ENCODE measurements at regions not wholly inside any gene's neighbourhood (a gene's known extent, or its start where the extent isn't known, plus 50 kb on each side); places are given as distances from the start of the nearest gene placed in this dataset.

DNA sequence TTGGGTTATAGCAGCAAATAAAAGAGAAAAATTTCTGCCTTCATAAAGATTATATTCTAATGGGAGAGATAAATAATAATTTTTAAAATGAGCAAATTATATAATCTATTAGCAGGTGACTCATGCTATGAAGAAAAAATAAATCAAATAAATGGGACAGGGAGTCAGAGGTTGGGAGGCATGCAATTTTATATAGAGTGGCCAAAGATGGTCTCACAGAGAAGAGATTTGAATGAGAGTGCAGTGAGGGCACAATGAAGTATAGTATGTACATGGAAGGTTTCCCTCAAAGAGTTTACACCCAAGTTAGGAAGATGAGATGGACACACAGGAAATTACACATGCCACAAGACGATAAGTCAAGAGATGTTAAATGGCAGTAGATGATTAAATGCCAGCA lies 369.4 kb downstream of the TXNL1 start:
- no peak overlapping the region for H3K27ac ChIP-seq
- H3K36me3 ChIP-seq, result no peaks in the 10 kb centered on the region
- ATAC-seq, result no peak
- no peaks in the 10 kb centered on the region for H3K9me3 ChIP-seq
- 69 to 80% methylated on average over 1 of the region's 1 CpG for WGBS, 2 donors (ENCODE audit: low coverage in 1 of 2)
- H3K4me1 ChIP-seq, result no peaks in the 10 kb centered on the region
- H3K27me3 ChIP-seq, result no peaks in the 10 kb centered on the region
- no peak overlapping the region for H3K4me3 ChIP-seq
- TF ChIP-seq EP300 (IDR thresholded peaks at IDR 0.05), result no peak
- TF ChIP-seq, protein P1, sequence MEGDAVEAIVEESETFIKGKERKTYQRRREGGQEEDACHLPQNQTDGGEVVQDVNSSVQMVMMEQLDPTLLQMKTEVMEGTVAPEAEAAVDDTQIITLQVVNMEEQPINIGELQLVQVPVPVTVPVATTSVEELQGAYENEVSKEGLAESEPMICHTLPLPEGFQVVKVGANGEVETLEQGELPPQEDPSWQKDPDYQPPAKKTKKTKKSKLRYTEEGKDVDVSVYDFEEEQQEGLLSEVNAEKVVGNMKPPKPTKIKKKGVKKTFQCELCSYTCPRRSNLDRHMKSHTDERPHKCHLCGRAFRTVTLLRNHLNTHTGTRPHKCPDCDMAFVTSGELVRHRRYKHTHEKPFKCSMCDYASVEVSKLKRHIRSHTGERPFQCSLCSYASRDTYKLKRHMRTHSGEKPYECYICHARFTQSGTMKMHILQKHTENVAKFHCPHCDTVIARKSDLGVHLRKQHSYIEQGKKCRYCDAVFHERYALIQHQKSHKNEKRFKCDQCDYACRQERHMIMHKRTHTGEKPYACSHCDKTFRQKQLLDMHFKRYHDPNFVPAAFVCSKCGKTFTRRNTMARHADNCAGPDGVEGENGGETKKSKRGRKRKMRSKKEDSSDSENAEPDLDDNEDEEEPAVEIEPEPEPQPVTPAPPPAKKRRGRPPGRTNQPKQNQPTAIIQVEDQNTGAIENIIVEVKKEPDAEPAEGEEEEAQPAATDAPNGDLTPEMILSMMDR (IDR thresholded peaks at IDR 0.05), result no peak
- TF ChIP-seq POLR2AphosphoS5 (IDR thresholded peaks at IDR 0.05), result no peak
- no peak for TF ChIP-seq POLR2A (IDR thresholded peaks at IDR 0.05)

DNA sequence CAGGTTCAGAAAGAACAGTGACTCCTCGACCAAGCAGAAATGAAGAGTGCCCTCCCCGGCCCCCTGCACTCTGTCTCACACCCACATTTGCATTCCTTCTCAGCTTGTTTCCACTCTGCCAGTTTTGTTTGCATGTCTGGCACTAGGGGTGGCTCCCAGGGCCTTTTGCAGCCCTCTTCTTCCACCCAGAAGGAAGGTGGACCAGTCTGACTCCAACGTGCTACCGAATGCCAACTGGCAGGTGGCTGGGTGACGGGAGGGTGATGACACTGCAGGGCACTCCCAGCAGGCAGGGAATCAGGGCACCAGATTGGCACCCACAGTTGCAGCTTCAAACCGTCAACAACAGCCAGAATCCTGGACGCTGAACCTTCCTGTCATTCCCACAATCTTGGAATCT lies 371.1 kb downstream of the TXNL1 start:
- 80 to 83% methylated on average over 1 to 5 of the region's 7 CpGs for WGBS, 2 donors (ENCODE audit: low coverage in 1 of 2)
- no peak for ATAC-seq
- TF ChIP-seq, protein P1 (IDR thresholded peaks at IDR 0.05), result no peak
- TF ChIP-seq POLR2AphosphoS5 (IDR thresholded peaks at IDR 0.05), result no peak
- TF ChIP-seq POLR2A (IDR thresholded peaks at IDR 0.05), result no peak
- TF ChIP-seq EP300 (IDR thresholded peaks at IDR 0.05), result no peak

DNA sequence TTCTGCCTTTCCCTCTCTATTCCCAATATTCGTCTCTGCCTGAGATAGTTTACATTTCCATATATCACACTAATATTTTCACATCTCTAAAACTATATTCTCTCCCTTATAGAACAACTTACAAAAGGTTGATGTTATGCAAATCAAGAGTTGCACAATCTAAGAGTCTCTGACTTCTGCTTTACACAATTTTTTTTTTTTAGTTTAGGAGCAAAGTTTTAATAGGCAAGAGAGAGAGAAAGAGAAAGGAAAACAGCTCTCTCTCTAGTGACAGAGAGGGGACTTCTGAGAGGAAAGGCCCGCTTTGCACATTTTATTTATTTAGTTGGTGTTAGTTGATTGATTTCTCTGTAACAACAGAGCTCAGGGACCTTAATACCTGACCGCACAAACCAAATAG lies 380.2 kb downstream of the TXNL1 start:
- no peak for ATAC-seq

More for the DNA sequence above, 371.1 kb downstream of the TXNL1 start:
- no peaks in the 10 kb centered on the region for H3K27me3 ChIP-seq
- H3K9me3 ChIP-seq, result no peaks in the 10 kb centered on the region
- no peaks in the 10 kb centered on the region for H3K4me1 ChIP-seq
- no peaks in the 10 kb centered on the region for H3K36me3 ChIP-seq
- H3K4me3 ChIP-seq, result no peak overlapping the region
- H3K27ac ChIP-seq, result no peak overlapping the region

GRCh38 chr18:56257205-56257604 lies 381.2 kb downstream of the TXNL1 start:
- no peak overlapping the region for H3K27ac ChIP-seq
- no peaks in the 10 kb centered on the region for H3K36me3 ChIP-seq
- H3K27me3 ChIP-seq, result no peaks in the 10 kb centered on the region
- ATAC-seq, result no peak
- no peak for TF ChIP-seq POLR2A (IDR thresholded peaks at IDR 0.05)
- TF ChIP-seq, protein P1 (IDR thresholded peaks at IDR 0.05), result no peak
- TF ChIP-seq POLR2AphosphoS5 (IDR thresholded peaks at IDR 0.05), result no peak
- no peak for TF ChIP-seq EP300 (IDR thresholded peaks at IDR 0.05)
- whole genome bisulfite sequencing, 2 donors (ENCODE audit: low coverage in 1 of 2), result 50% methylated on average over 4 of the region's 4 CpGs; no CpG with 5 or more reads in 1 of the 2 donors
- H3K4me3 ChIP-seq, result no peak overlapping the region
- no peaks in the 10 kb centered on the region for H3K4me1 ChIP-seq
- H3K9me3 ChIP-seq, result no peaks in the 10 kb centered on the region

More for the DNA sequence above, 380.2 kb downstream of the TXNL1 start:
- no peak for TF ChIP-seq POLR2A (IDR thresholded peaks at IDR 0.05)
- no peak for TF ChIP-seq EP300 (IDR thresholded peaks at IDR 0.05)
- TF ChIP-seq POLR2AphosphoS5 (IDR thresholded peaks at IDR 0.05), result no peak
- TF ChIP-seq, protein P1 (IDR thresholded peaks at IDR 0.05), result no peak
- Histone ChIP-seq H3K4me3 (no peak overlapping the region), H3K9me3 (no peaks in the 10 kb centered on the region), H3K36me3 (no peaks in the 10 kb centered on the region), H3K4me1 (no peaks in the 10 kb centered on the region), H3K27me3 (no peaks in the 10 kb centered on the region), H3K27ac (no peak overlapping the region)
- 91 to 92% methylated on average over 2 to 3 of the region's 3 CpGs for WGBS, 2 donors (ENCODE audit: low coverage in 1 of 2)

DNA sequence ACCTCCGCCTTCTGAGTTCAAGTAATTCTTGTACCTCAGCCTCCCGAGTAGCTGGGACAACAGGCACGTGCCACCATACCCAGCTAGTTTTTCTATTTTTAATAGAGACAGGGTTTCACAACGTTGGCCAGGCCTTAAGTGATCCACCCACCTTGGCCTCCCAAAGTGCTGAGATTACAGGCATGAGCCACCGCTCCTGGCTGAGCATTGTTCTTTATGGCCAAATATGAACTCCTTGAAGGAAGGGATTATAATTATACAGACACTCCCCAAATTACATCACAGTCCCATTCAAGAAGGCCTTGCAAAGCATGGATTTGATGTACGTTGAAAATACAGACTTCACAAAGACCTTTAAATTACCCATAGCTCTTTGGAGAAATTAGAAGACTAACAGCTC lies 381.7 kb downstream of the TXNL1 start:
- TF ChIP-seq EP300 (IDR thresholded peaks at IDR 0.05) (no peak), POLR2A (IDR thresholded peaks at IDR 0.05) (no peak), POLR2AphosphoS5 (IDR thresholded peaks at IDR 0.05) (no peak)
- TF ChIP-seq, protein P1 (IDR thresholded peaks at IDR 0.05), result no peak
- H3K27me3 ChIP-seq, result no peaks in the 10 kb centered on the region
- H3K27ac ChIP-seq, result no peak overlapping the region
- ATAC-seq, result no peak
- no peaks in the 10 kb centered on the region for H3K4me1 ChIP-seq
- no peak overlapping the region for H3K4me3 ChIP-seq
- no peaks in the 10 kb centered on the region for H3K9me3 ChIP-seq
- WGBS, 2 donors (ENCODE audit: low coverage in 1 of 2), result 84 to 100% methylated on average over 1 to 6 of the region's 6 CpGs
- no peaks in the 10 kb centered on the region for H3K36me3 ChIP-seq

Measured in gastroesophageal sphincter (tissue), 4 donors.